Osteoblast (primary cell): ENCODE measurements at regions not wholly inside any gene's neighbourhood (a gene's known extent, or its start where the extent isn't known, plus 50 kb on each side); places are given as distances from the start of the nearest gene placed in this dataset.

Source experiments
- DNase-seq: peaks from one replicate; pipeline ENCODE4 v3.0.0; 2011; ENCODE audit warnings: low spot score, mixed read lengths; ENCODE audit not compliant: insufficient read length; ENCODE audit errors: missing footprints
- H2AFZ ChIP-seq: 2 replicates; pipeline ENCODE4 v1.6.0; 2011; ENCODE audit warnings: mild to moderate bottlenecking, low read length
- H3K27ac ChIP-seq: 2 replicates; pipeline ENCODE4 v1.5.1; 2011; ENCODE audit warnings: mild to moderate bottlenecking, low read depth, low read length, moderate library complexity
- H3K27me3 ChIP-seq: 2 replicates; pipeline ENCODE4 v1.6.0; 2012; ENCODE audit warnings: mild to moderate bottlenecking, control low read depth, inconsistent platforms, low read length, moderate library complexity; ENCODE audit not compliant: insufficient read depth
- H3K36me3 ChIP-seq: 2 replicates; pipeline ENCODE4 v1.5.1; 2011; ENCODE audit warnings: mild to moderate bottlenecking, low read length, control low read depth, moderate library complexity; ENCODE audit not compliant: insufficient read depth
- H3K4me1 ChIP-seq: 2 replicates; pipeline ENCODE4 v1.5.1; 2011; ENCODE audit warnings: mild to moderate bottlenecking, low read length, control low read depth, moderate library complexity; ENCODE audit not compliant: insufficient read depth
- H3K4me2 ChIP-seq: 2 replicates; pipeline ENCODE4 v1.6.0; 2011; ENCODE audit warnings: mild to moderate bottlenecking, low read length; ENCODE audit not compliant: insufficient read depth
- H3K4me3 ChIP-seq: fragments of 200-600 bp; sonication (generic); 3 replicates; pipeline ENCODE4 v1.5.1; 2012; ENCODE audit warnings: mild to moderate bottlenecking, low read length, inconsistent platforms; ENCODE audit not compliant: insufficient read depth
- H3K79me2 ChIP-seq: 2 replicates; pipeline ENCODE4 v1.6.0; 2012; ENCODE audit warnings: mild to moderate bottlenecking, low read length, control low read depth, inconsistent platforms; ENCODE audit not compliant: insufficient read depth
- H3K9me3 ChIP-seq: 2 replicates; pipeline ENCODE4 v1.5.1; 2011; ENCODE audit warnings: low read depth, low read length, control low read depth
- H4K20me1 ChIP-seq: 2 replicates; pipeline ENCODE4 v1.6.0; 2012; ENCODE audit warnings: mild to moderate bottlenecking, low read length, control low read depth; ENCODE audit not compliant: insufficient read depth
- TF ChIP-seq, protein P1 (sequence below): IDR thresholded peaks from 2 replicates; pipeline ENCODE4 v1.5.1; 2011; ENCODE audit warnings: mild to moderate bottlenecking, low read depth, low read length, moderate library complexity; ENCODE audit errors: extremely low read depth

DNA sequence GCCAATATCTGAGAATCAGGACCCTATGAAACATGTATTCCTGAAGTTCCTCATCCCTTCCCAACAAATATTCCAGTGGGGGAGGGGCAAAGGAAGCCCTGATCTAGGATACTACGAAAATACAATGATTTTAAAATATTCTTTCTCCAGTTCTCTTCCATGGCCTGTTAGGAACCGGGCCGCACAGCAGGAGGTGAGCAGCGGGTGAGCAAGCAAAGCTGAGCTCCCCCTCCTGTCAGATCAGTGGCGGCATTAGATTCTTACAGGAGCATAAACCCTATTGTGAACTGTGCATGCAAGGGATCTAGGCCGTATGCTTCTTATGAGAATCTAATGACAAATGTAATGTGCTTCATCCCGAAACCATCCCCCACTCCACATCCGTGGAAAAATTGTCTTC lies 370.8 kb downstream of the WDR11 start:
- H3K36me3 ChIP-seq: no peaks in the 10 kb centered on the region
- DNase-seq: no peak
- no peak overlapping the region for H3K4me2 ChIP-seq
- no peaks in the 10 kb centered on the region for H3K4me1 ChIP-seq
- H2AFZ ChIP-seq: no peak overlapping the region
- TF ChIP-seq, protein P1, sequence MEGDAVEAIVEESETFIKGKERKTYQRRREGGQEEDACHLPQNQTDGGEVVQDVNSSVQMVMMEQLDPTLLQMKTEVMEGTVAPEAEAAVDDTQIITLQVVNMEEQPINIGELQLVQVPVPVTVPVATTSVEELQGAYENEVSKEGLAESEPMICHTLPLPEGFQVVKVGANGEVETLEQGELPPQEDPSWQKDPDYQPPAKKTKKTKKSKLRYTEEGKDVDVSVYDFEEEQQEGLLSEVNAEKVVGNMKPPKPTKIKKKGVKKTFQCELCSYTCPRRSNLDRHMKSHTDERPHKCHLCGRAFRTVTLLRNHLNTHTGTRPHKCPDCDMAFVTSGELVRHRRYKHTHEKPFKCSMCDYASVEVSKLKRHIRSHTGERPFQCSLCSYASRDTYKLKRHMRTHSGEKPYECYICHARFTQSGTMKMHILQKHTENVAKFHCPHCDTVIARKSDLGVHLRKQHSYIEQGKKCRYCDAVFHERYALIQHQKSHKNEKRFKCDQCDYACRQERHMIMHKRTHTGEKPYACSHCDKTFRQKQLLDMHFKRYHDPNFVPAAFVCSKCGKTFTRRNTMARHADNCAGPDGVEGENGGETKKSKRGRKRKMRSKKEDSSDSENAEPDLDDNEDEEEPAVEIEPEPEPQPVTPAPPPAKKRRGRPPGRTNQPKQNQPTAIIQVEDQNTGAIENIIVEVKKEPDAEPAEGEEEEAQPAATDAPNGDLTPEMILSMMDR: no peak
- no peaks in the 10 kb centered on the region for H3K27me3 ChIP-seq
- no peaks in the 10 kb centered on the region for H4K20me1 ChIP-seq
- no peak overlapping the region for H3K4me3 ChIP-seq
- no peaks in the 10 kb centered on the region for H3K79me2 ChIP-seq
- no peak overlapping the region for H3K27ac ChIP-seq
- H3K9me3 ChIP-seq: no peaks in the 10 kb centered on the region

GRCh38 chr10:121222842-121223241 lies 371.7 kb downstream of the WDR11 start:
- no peak overlapping the region for H3K4me2 ChIP-seq
- no peaks in the 10 kb centered on the region for H3K79me2 ChIP-seq
- H3K36me3 ChIP-seq: no peaks in the 10 kb centered on the region
- TF ChIP-seq, protein P1: no peak
- H3K27ac ChIP-seq: no peak overlapping the region
- no peaks in the 10 kb centered on the region for H3K27me3 ChIP-seq
- no peak for DNase-seq
- no peak overlapping the region for H2AFZ ChIP-seq
- H3K4me1 ChIP-seq: no peaks in the 10 kb centered on the region
- no peak overlapping the region for H3K4me3 ChIP-seq
- no peaks in the 10 kb centered on the region for H3K9me3 ChIP-seq
- H4K20me1 ChIP-seq: no peaks in the 10 kb centered on the region

DNA sequence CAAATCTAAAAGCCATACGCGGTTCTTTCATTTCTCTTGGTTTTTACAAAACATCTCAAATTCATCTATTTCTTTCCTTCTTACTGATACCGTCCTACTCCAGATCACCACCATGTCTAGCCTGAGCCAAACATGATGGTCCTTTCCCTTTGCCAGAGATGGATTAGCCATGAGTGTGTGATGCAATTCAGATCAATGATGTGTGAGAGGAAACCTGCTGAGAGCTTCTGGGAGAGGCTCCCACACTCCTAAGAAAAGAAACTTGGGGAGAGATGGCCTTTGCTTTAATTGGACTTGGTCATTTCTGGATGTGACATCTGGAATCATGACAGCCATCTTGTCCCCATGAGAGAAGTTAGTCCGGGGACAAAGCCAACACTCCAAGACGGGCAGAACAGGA lies 367.2 kb downstream of the FGFR2 start:
- no peaks in the 10 kb centered on the region for H3K4me1 ChIP-seq
- no peaks in the 10 kb centered on the region for H3K79me2 ChIP-seq
- no peaks in the 10 kb centered on the region for H3K27me3 ChIP-seq
- no peak for DNase-seq
- H3K9me3 ChIP-seq: no peaks in the 10 kb centered on the region
- no peaks in the 10 kb centered on the region for H4K20me1 ChIP-seq
- no peak overlapping the region for H3K27ac ChIP-seq
- H3K4me2 ChIP-seq: no peak overlapping the region
- no peaks in the 10 kb centered on the region for H3K36me3 ChIP-seq
- H3K4me3 ChIP-seq: no peak overlapping the region
- no peak overlapping the region for H2AFZ ChIP-seq
- TF ChIP-seq, protein P1: no peak

GRCh38 chr10:121232494-121232893 lies 365.8 kb downstream of the FGFR2 start:
- H3K4me2 ChIP-seq: no peak overlapping the region
- no peaks in the 10 kb centered on the region for H3K9me3 ChIP-seq
- H3K36me3 ChIP-seq: no peaks in the 10 kb centered on the region
- TF ChIP-seq, protein P1: no peak
- no peaks in the 10 kb centered on the region for H3K27me3 ChIP-seq
- H3K4me3 ChIP-seq: no peak overlapping the region
- H3K27ac ChIP-seq: no peak overlapping the region
- no peak overlapping the region for H2AFZ ChIP-seq
- no peaks in the 10 kb centered on the region for H3K79me2 ChIP-seq
- no peaks in the 10 kb centered on the region for H3K4me1 ChIP-seq
- H4K20me1 ChIP-seq: no peaks in the 10 kb centered on the region
- no peak for DNase-seq
